Glutamatergic neuron (in vitro differentiated cells): ENCODE measurements at regions not wholly inside any gene's neighbourhood (a gene's known extent, or its start where the extent isn't known, plus 50 kb on each side); places are given as distances from the start of the nearest gene placed in this dataset.

Experiments
- DNase-seq: peaks from one replicate; pipeline ENCODE4 v3.0.0; 2022
- H3K27ac Mint-ChIP-seq: one replicate; pipeline ENCODE4 v1.8.0; 2020; ENCODE audit warnings: mild to moderate bottlenecking, mixed read lengths, inconsistent platforms; ENCODE audit not compliant: unreplicated experiment
- H3K27me3 Mint-ChIP-seq: one replicate; pipeline ENCODE4 v1.8.0; 2020; ENCODE audit warnings: mild to moderate bottlenecking, moderate library complexity, mixed read lengths, inconsistent platforms; ENCODE audit not compliant: unreplicated experiment
- H3K36me3 Mint-ChIP-seq: one replicate; pipeline ENCODE4 v1.8.0; 2020; ENCODE audit warnings: mild to moderate bottlenecking, mixed read lengths, inconsistent platforms; ENCODE audit not compliant: unreplicated experiment
- H3K4me1 Mint-ChIP-seq: one replicate; pipeline ENCODE4 v1.8.0; 2020; ENCODE audit warnings: mild to moderate bottlenecking, low read depth, mixed read lengths, inconsistent platforms; ENCODE audit not compliant: unreplicated experiment
- H3K4me3 Mint-ChIP-seq: one replicate; pipeline ENCODE4 v1.8.0; 2020; ENCODE audit warnings: mild to moderate bottlenecking, mixed read lengths, inconsistent platforms; ENCODE audit not compliant: unreplicated experiment
- H3K9me3 Mint-ChIP-seq: one replicate; pipeline ENCODE4 v1.8.0; 2020; ENCODE audit warnings: mild to moderate bottlenecking, moderate library complexity, mixed read lengths, inconsistent platforms; ENCODE audit not compliant: unreplicated experiment
- CTCF ChIP-seq: fragments of 200-600 bp; sonication (generic); IDR thresholded peaks from one replicate; pipeline ENCODE4 v1.5.0; 2021; ENCODE audit not compliant: partially characterized antibody, unreplicated experiment

DNA sequence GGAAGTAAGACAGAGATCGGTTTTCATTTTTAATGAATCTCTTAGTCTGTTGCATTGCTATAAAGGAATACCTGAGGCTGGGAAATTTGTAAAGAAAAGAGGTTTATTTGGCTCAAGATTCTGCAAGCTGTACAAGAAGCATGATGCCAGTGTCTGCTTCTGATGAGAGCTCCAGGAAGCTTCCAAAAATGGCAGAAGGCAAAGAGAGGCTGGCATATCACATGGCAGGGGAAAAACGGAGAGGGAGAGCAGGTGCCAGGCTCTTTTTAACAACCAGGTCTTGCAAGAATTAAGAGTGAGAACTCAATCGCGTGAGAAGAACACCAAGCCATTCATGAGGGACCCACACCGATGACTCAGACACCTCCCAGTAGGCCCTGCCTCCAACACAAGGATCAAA, 125.0 kb upstream of the THSD7A start:
- Mint-ChIP-seq H3K27me3 (no peaks in the 10 kb centered on the region), H3K27ac (no peak overlapping the region), H3K4me1 (no peaks in the 10 kb centered on the region), H3K9me3 (no peaks in the 10 kb centered on the region), H3K36me3 (no peaks in the 10 kb centered on the region), H3K4me3 (no peak overlapping the region)
- no peak for TF ChIP-seq CTCF
- DNase-seq: no peak

- DNase-seq: no peak
- Mint-ChIP-seq H3K27ac (no peak overlapping the region), H3K9me3 (no peaks in the 10 kb centered on the region), H3K36me3 (no peaks in the 10 kb centered on the region), H3K4me1 (no peaks in the 10 kb centered on the region), H3K4me3 (no peak overlapping the region), H3K27me3 (no peaks in the 10 kb centered on the region)
- TF ChIP-seq CTCF: no peak
These were observed 126.0 kb upstream of the THSD7A start for GRCh38 chr7:11957956-11958355.

- Mint-ChIP-seq H3K4me3 (no peak overlapping the region), H3K27ac (no peak overlapping the region), H3K4me1 (no peaks in the 10 kb centered on the region), H3K36me3 (no peaks in the 10 kb centered on the region), H3K9me3 (no peaks in the 10 kb centered on the region), H3K27me3 (no peaks in the 10 kb centered on the region)
- no peak for DNase-seq
- no peak for TF ChIP-seq CTCF
These were observed 127.1 kb upstream of the THSD7A start for GRCh38 chr7:11959121-11959520.

DNA sequence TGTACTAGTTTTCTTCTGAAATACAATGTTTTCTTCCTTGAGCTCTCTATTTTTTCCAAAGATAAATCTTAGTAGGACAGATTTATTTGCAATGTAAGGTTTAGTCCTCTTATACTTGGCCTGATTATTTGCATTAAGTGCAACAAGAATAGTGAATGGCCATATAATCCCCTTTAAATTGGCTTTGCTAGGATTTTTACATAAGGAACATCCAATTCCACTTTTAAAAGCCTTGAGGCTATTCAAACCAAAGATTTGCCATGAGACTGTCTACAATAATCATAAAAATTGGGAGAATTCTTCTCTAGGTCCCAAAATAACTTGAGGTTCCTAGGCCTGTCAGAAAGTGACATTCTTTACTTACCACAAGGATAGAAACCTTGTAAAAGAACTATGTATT, 128.6 kb upstream of the THSD7A start:
- Mint-ChIP-seq H3K27me3 (no peaks in the 10 kb centered on the region), H3K36me3 (no peaks in the 10 kb centered on the region), H3K4me1 (no peaks in the 10 kb centered on the region), H3K27ac (no peak overlapping the region), H3K4me3 (no peak overlapping the region), H3K9me3 (no peaks in the 10 kb centered on the region)
- DNase-seq: no peak
- no peak for TF ChIP-seq CTCF

DNA sequence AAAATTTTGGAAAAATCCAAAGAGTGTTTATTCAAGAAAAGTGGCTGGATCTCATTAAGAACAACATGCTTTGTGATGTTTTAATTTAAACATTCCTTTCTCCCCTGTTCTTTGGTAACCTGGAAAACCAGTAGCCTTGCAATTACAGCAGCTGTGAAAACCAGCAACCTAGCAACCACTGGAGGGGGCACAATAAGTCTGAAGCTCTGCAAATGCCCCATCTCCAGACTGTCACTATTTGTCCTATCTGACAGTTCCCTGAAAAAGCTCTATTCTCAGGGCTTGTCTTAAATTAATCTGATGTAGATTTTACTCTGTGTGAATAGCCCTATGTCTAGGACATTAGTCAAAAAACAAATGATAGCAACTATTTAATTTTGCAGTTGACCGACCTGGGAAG, 137.6 kb upstream of the THSD7A start:
- TF ChIP-seq CTCF: no peak
- H3K27me3 Mint-ChIP-seq: no peaks in the 10 kb centered on the region
- H3K27ac Mint-ChIP-seq: no peak overlapping the region
- no peak for DNase-seq
- H3K36me3 Mint-ChIP-seq: peaks cover 12% of the 10 kb centered on the region
- no peaks in the 10 kb centered on the region for H3K9me3 Mint-ChIP-seq
- H3K4me3 Mint-ChIP-seq: no peak overlapping the region
- H3K4me1 Mint-ChIP-seq: no peaks in the 10 kb centered on the region
